Cardiac fibroblast (primary cell): ENCODE measurements at regions not wholly inside any gene's neighbourhood (a gene's known extent, or its start where the extent isn't known, plus 50 kb on each side); places are given as distances from the start of the nearest gene placed in this dataset.

ENCODE experiments used
- DNase-seq, 2 donors: peaks; one replicate each; pipeline versions ENCODE4 v3.0.0 to v3.0.0-alpha.2; 2010; ENCODE audit warnings: low read depth in 2 of 2
- H3K4me3 ChIP-seq, 2 donors: replicated peaks in 1 of 2; 1 replicate in 1 of 2; 2 replicates in 1 of 2; pipeline ENCODE4 v1.5.1; 2011; ENCODE audit warnings: low read depth in 2 of 2, low read length in 2 of 2, mild to moderate bottlenecking in 2 of 2, moderate library complexity in 1 of 2
- TF ChIP-seq, protein P1 (sequence below): IDR thresholded peaks from one replicate; pipeline ENCODE4 v1.5.1; 2011; ENCODE audit warnings: low read depth, mild to moderate bottlenecking, low read length, inconsistent platforms

DNA sequence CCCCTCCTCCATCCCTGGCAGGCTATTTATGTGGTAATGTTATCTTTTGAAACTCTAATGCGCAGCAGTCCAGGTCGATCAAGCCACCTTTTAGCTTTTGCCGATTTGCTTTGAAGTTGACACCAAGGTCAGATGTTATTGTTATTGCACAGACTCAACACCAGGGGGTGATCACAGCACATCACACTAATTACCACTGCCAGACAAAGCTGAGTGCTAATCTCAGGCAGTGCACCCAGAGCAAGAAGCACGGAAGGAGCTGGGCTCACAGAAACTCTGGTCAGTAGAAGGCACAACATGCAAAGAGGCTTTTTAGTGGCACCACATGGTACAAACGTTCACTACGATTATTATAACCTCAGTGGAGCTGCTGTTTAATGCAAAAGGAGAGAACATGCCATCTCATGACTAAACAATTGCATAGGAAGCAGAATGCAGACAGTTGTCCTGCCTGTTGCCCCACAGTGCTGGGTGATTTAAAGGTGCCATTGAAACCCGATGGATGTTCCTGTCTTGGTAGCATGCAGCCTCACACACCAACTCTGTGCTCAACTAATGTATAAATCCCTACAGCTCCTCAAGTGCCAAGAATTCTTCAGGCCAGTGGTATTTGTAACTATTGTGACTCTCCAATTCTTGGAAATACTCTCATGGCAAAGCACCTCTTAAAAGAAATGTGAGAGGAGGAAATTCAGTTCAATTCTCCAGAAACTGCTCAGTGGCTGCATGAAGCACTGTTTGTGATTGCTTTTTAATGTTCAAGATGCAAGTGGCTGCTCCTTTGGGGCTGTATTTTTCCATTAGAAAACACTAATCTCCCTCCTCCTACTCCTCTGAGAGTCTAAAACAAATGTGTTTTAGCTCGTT lies 353.9 kb upstream of the DDI1 start:
- no peak overlapping the region for H3K4me3 ChIP-seq
- TF ChIP-seq, protein P1, sequence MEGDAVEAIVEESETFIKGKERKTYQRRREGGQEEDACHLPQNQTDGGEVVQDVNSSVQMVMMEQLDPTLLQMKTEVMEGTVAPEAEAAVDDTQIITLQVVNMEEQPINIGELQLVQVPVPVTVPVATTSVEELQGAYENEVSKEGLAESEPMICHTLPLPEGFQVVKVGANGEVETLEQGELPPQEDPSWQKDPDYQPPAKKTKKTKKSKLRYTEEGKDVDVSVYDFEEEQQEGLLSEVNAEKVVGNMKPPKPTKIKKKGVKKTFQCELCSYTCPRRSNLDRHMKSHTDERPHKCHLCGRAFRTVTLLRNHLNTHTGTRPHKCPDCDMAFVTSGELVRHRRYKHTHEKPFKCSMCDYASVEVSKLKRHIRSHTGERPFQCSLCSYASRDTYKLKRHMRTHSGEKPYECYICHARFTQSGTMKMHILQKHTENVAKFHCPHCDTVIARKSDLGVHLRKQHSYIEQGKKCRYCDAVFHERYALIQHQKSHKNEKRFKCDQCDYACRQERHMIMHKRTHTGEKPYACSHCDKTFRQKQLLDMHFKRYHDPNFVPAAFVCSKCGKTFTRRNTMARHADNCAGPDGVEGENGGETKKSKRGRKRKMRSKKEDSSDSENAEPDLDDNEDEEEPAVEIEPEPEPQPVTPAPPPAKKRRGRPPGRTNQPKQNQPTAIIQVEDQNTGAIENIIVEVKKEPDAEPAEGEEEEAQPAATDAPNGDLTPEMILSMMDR, result peak; percentile 87
- DNase-seq, result peak; percentile 87 to 94

DNA sequence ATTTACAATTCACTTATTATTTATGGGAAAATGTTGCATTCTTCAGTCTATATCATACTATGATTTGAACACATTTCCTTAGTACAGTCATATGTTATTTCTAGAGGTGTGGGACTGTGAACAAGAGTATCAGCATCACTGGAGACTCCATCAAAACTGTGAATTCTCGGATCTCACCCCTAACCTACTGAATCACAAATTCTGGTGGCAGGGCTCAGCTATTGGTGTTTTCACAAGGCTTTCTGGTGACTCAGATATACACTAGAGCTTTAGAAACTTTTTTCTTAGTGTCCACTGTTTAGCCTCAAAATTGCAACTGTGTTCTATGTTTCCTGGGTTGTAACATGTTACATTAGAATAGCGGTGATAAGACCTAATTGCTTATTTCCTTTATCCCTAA lies 352.9 kb upstream of the DDI1 start:
- TF ChIP-seq, protein P1, result no peak
- DNase-seq, result peak; percentile 31 to 68
- no peak overlapping the region for H3K4me3 ChIP-seq

DNA sequence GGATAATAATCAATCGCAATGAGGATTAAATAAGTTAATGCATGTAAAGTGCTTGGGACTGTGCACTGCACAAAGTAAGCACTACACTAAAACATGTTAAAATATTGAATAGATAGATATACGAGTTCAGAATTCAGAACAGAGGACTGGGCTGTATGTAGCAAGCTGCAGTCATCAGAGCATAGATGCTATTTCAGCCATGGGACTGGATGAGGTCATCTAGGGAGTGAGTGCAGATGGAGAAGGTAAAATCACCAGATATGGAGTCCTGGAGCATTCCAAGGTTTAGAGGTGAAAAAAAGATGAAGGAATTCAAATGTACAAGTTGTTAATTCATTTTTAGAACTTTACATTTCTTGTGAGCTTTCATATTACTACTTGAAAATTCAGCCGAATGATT lies 347.5 kb upstream of the DDI1 start:
- TF ChIP-seq, protein P1, result no peak
- H3K4me3 ChIP-seq, result no peak overlapping the region
- DNase-seq, result no peak

DNA sequence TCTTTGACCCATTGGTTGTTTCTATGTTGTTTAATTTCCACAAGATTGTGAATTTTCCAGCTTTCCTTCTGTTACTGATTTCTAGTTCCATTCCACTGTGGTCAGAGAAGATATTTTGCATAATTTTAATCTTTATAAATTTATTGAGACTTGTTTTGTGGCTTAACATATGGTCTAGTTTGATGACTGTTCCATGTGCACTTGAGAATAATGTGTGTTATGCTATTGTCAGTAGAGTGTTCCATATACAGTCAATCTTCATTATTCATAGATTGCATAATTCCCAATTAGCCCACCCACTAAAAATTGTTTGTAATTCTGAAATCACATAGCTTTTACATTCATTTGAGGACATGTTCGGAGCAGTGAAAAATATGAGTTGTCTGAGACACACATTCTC lies 346.1 kb upstream of the DDI1 start:
- no peak for DNase-seq
- no peak overlapping the region for H3K4me3 ChIP-seq
- TF ChIP-seq, protein P1, result no peak

DNA sequence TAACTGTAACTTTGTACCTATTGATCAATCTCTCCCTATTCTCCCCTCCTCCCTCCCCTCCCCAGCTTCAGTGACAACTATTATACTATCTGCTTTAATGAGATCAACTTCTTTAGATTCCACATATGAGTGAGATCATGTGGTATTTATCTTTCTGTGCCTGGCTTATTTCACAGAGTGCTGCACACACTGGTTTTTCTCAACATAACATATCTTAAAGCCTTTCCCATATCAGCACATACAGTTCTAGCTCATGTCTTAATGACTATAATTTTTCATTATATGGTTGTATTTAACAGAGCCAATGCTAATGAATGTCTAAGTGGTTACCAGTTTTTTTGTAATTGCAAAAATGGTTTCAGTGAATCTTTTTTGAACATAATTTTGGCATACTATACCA lies 340.3 kb upstream of the DDI1 start:
- no peak for DNase-seq
- no peak overlapping the region for H3K4me3 ChIP-seq
- TF ChIP-seq, protein P1, result no peak

DNA sequence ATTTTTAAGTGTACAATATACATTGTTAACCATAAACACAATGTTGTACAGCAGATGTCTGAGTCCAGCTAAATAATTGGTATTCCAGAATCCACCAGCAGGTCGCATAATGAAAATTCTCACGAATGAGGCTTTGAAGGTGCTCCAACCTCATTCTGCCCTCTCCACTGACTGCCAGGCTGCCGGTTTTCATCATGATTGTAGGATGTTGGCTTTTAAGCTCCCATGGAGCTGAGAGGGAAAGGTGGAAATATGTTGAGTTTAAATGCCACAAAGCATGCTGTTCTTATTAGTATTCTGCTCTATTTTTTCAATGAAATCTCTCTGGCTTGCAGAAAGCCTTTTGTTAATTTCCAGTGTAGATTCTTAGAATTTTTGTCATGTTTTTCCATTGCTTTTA lies 337.2 kb upstream of the DDI1 start:
- H3K4me3 ChIP-seq, result no peak overlapping the region
- TF ChIP-seq, protein P1, result no peak
- peak in 1 of 2 donors; percentile 17 for DNase-seq

DNA sequence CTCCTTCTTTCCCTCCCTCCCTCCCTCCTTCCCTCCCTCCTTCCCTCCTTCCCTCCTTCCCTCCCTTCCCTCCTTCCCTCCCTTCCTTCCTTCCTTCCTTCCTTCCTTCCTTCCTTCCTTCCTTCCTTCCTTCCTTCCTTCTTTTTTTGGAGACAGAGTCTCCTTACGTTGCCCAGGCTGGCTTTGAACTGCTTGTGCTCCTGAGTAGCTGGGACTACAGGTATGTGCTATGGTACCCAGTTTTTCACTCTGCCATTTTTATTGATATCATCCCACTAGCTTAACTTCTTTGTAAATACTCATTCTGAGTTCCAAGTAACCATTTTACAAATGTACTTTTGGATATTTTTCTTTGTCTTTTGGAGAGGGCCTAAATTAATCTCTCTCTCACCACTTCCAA lies 336.8 kb upstream of the DDI1 start:
- TF ChIP-seq, protein P1, result no peak
- no peak overlapping the region for H3K4me3 ChIP-seq
- no peak for DNase-seq
